B cell (primary cell): ENCODE measurements at regions not wholly inside any gene's neighbourhood (a gene's known extent, or its start where the extent isn't known, plus 50 kb on each side); places are given as distances from the start of the nearest gene placed in this dataset.

Source experiments
- CTCF ChIP-seq: fragments of 200-600 bp; IDR thresholded peaks from one replicate; pipeline ENCODE4 v1.8.0; 2022; ENCODE audit warnings: antibody characterized with exemption, mild to moderate bottlenecking
- EZH2 ChIP-seq: IDR thresholded peaks from 2 replicates; pipeline ENCODE4 v1.6.1; 2012; ENCODE audit warnings: borderline replicate concordance, low read depth, mild to moderate bottlenecking, moderate library complexity, low read length; ENCODE audit not compliant: insufficient read depth, poor library complexity, severe bottlenecking

DNA sequence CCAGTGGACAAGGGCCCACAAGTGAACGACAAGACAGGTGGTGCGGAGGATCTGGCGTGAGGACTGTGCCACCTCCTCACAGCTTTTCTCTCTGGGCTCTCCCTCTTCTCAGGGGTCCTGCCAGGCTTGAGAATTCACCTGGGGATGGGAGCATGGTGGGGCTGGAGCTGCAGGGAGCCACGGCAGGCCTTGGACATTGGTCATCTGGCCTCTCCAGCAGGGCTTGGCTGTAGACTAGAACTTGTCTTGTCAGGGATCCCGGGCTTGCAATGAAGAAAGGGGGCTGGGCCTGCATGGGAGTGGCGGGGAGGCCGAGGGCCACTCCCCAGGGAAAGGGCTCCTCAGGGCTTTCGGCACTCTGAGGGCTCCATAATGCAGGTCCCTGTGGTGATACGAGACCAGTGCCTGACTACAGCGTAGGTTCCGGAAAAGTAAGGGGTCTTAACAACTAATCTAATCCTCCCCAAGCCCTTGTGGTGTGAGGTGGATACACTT is 126.7 kb downstream of the MACROH2A1 start:
- TF ChIP-seq CTCF (no peak), EZH2 (no peak)
